Large intestine (tissue), 3 donors: ENCODE measurements at regions not wholly inside any gene's neighbourhood (a gene's known extent, or its start where the extent isn't known, plus 50 kb on each side); places are given as distances from the start of the nearest gene placed in this dataset.
A peak's percentile ranks its signal among the peaks of the same experiment; 100 is the strongest.
"Not testable (repeated sequence)": the region's sequence is repeated elsewhere in the genome, so short reads cannot be mapped to it uniquely, and the experiment has no call there.

ENCODE experiments used
- DNase-seq, 2 donors: peaks; one replicate each; pipeline versions ENCODE4 v3.0.0 to v3.0.0-alpha.2; 2013
- H3K27ac ChIP-seq: one replicate; pipeline ENCODE4 v1.5.1; 2013; ENCODE audit warnings: low read length
- H3K27me3 ChIP-seq: 2 replicates; pipeline ENCODE4 v1.6.1; 2013; ENCODE audit warnings: low read length; ENCODE audit not compliant: control insufficient read depth, insufficient read depth
- H3K36me3 ChIP-seq: 2 replicates; pipeline ENCODE4 v1.6.1; 2013; ENCODE audit warnings: low read length; ENCODE audit not compliant: control insufficient read depth, insufficient read depth
- H3K4me1 ChIP-seq: one replicate; pipeline ENCODE4 v1.6.1; 2013; ENCODE audit warnings: low read length; ENCODE audit not compliant: control insufficient read depth, insufficient read depth
- H3K4me3 ChIP-seq: one replicate; pipeline ENCODE4 v1.5.1; 2013; ENCODE audit warnings: low read length
- H3K9me3 ChIP-seq: one replicate; pipeline ENCODE4 v1.6.1; 2013; ENCODE audit warnings: mild to moderate bottlenecking, low read depth, low read length, moderate library complexity; ENCODE audit not compliant: control insufficient read depth
- WGBS: methylation state at CpG from one replicate; pipeline ENCODE4 v1.1.5; 2013; ENCODE audit warnings: low lambda C conversion rate; ENCODE audit not compliant: insufficient coverage; 5-methylcytosine and 5-hydroxymethylcytosine counted together

GRCh38 chr14:58914279-58914855 lies 274.1 kb upstream of the DAAM1 start:
- H3K4me1 ChIP-seq: no peaks in the 10 kb centered on the region
- no peak overlapping the region for H3K4me3 ChIP-seq
- no peaks in the 10 kb centered on the region for H3K9me3 ChIP-seq
- no peak overlapping the region for H3K27ac ChIP-seq
- DNase-seq: no peak
- no peaks in the 10 kb centered on the region for H3K36me3 ChIP-seq
- no CpG with 5 or more reads among the region's 10 CpGs for WGBS
- no peaks in the 10 kb centered on the region for H3K27me3 ChIP-seq

GRCh38 chr14:58915646-58916045 lies 272.8 kb upstream of the DAAM1 start:
- no peaks in the 10 kb centered on the region for H3K36me3 ChIP-seq
- no peak overlapping the region for H3K4me3 ChIP-seq
- no peaks in the 10 kb centered on the region for H3K9me3 ChIP-seq
- H3K27me3 ChIP-seq: no peaks in the 10 kb centered on the region
- H3K27ac ChIP-seq: no peak overlapping the region
- WGBS: 71% methylated on average over 1 of the region's 2 CpGs
- no peaks in the 10 kb centered on the region for H3K4me1 ChIP-seq
- no peak for DNase-seq

- WGBS: no CpG with 5 or more reads among the region's 6 CpGs
- no peak for DNase-seq
- Histone ChIP-seq H3K36me3 (no peaks in the 10 kb centered on the region), H3K27ac (no peak overlapping the region), H3K4me3 (no peak overlapping the region), H3K27me3 (no peaks in the 10 kb centered on the region), H3K4me1 (no peaks in the 10 kb centered on the region), H3K9me3 (no peaks in the 10 kb centered on the region)
Observed at GRCh38 chr14:58918066-58918738, 270.3 kb upstream of the DAAM1 start.

- peak in 1 of 2 donors; percentile 8 for DNase-seq
- Histone ChIP-seq H3K27me3 (no peaks in the 10 kb centered on the region), H3K9me3 (no peaks in the 10 kb centered on the region), H3K4me3 (no peak overlapping the region), H3K4me1 (no peaks in the 10 kb centered on the region), H3K36me3 (no peaks in the 10 kb centered on the region), H3K27ac (no peak overlapping the region)
- no CpG with 5 or more reads among the region's 6 CpGs for WGBS
Observed at GRCh38 chr14:58919217-58919616, 269.2 kb upstream of the DAAM1 start.

- WGBS: 27% methylated on average over 2 of the region's 3 CpGs
Observed at GRCh38 chr14:58920230-58920629, 268.2 kb upstream of the DAAM1 start.

GRCh38 chr14:58922201-58922940 lies 266.1 kb upstream of the DAAM1 start:
- H3K4me1 ChIP-seq, H3K27ac ChIP-seq, H3K4me3 ChIP-seq, H3K9me3 ChIP-seq, H3K27me3 ChIP-seq, H3K36me3 ChIP-seq, DNase-seq: not testable (repeated sequence)
- 80% methylated on average over 1 of the region's 3 CpGs for WGBS

More at GRCh38 chr14:58920230-58920629, 268.2 kb upstream of the DAAM1 start:
- Histone ChIP-seq H3K4me3 (no peak overlapping the region), H3K9me3 (no peaks in the 10 kb centered on the region), H3K27ac (no peak overlapping the region), H3K36me3 (no peaks in the 10 kb centered on the region), H3K27me3 (no peaks in the 10 kb centered on the region), H3K4me1 (no peaks in the 10 kb centered on the region)
- DNase-seq: no peak

GRCh38 chr14:58923751-58924405 lies 264.6 kb upstream of the DAAM1 start:
- Histone ChIP-seq H3K27ac (no peak overlapping the region), H3K4me1 (no peaks in the 10 kb centered on the region), H3K27me3 (no peaks in the 10 kb centered on the region), H3K4me3 (no peak overlapping the region), H3K36me3 (no peaks in the 10 kb centered on the region), H3K9me3 (no peaks in the 10 kb centered on the region)
- WGBS: no CpG with 5 or more reads among the region's 7 CpGs
- no peak for DNase-seq

GRCh38 chr14:58941629-58942028 lies 246.8 kb upstream of the DAAM1 start:
- no peaks in the 10 kb centered on the region for H3K9me3 ChIP-seq
- DNase-seq: no peak
- no peak overlapping the region for H3K27ac ChIP-seq
- H3K4me3 ChIP-seq: no peak overlapping the region
- H3K4me1 ChIP-seq: peaks cover 16% of the 10 kb centered on the region
- H3K27me3 ChIP-seq: no peaks in the 10 kb centered on the region
- no CpG with 5 or more reads among the region's 2 CpGs for WGBS
- H3K36me3 ChIP-seq: no peaks in the 10 kb centered on the region

GRCh38 chr14:58942516-58942915 lies 246.0 kb upstream of the DAAM1 start:
- Histone ChIP-seq H3K36me3 (no peaks in the 10 kb centered on the region), H3K27ac (no peak overlapping the region), H3K27me3 (no peaks in the 10 kb centered on the region), H3K4me1 (peaks cover 16% of the 10 kb centered on the region), H3K9me3 (no peaks in the 10 kb centered on the region), H3K4me3 (no peak overlapping the region)
- WGBS: no CpG with 5 or more reads among the region's 2 CpGs
- DNase-seq: no peak

- H3K9me3 ChIP-seq: no peaks in the 10 kb centered on the region
- peaks cover 16% of the 10 kb centered on the region for H3K4me1 ChIP-seq
- 40% methylated on average over 1 of the region's 6 CpGs for WGBS
- no peaks in the 10 kb centered on the region for H3K36me3 ChIP-seq
- no peaks in the 10 kb centered on the region for H3K27me3 ChIP-seq
- H3K27ac ChIP-seq: no peak overlapping the region
- peak; percentile 71 to 80 for DNase-seq
- no peak overlapping the region for H3K4me3 ChIP-seq
Observed at GRCh38 chr14:58944343-58944967, 244.0 kb upstream of the DAAM1 start.
